Right lung (tissue), 2 donors: ENCODE measurements at regions not wholly inside any gene's neighbourhood (a gene's known extent, or its start where the extent isn't known, plus 50 kb on each side); places are given as distances from the start of the nearest gene placed in this dataset.
"Not testable (repeated sequence)": the region's sequence is repeated elsewhere in the genome, so short reads cannot be mapped to it uniquely, and the experiment has no call there.

Experiments
- DNase-seq, 2 donors: peaks; one replicate each; pipeline ENCODE4 v3.0.0-alpha.2; 2013

DNA sequence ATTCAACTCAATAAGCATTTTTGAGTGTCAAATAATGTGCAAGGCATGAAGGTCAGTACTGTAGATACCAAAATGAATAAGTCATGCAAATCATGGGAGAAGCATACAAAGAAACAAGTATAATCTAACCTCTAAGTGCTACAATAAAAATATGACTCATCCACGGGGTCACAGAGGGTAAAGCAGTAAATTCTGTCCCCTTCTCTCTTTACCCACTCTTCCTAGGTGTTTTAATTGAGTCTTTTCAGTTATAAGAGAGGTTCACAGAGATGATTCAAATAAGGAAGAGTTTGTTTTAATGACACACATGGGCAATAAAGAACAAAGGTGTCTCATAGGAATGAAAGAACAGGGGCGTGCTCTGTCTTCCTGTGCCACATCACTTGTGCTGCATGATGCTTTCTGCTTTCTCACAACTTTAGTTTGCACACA, 71.5 kb upstream of the DAAM1 start:
- DNase-seq, result no peak

DNA sequence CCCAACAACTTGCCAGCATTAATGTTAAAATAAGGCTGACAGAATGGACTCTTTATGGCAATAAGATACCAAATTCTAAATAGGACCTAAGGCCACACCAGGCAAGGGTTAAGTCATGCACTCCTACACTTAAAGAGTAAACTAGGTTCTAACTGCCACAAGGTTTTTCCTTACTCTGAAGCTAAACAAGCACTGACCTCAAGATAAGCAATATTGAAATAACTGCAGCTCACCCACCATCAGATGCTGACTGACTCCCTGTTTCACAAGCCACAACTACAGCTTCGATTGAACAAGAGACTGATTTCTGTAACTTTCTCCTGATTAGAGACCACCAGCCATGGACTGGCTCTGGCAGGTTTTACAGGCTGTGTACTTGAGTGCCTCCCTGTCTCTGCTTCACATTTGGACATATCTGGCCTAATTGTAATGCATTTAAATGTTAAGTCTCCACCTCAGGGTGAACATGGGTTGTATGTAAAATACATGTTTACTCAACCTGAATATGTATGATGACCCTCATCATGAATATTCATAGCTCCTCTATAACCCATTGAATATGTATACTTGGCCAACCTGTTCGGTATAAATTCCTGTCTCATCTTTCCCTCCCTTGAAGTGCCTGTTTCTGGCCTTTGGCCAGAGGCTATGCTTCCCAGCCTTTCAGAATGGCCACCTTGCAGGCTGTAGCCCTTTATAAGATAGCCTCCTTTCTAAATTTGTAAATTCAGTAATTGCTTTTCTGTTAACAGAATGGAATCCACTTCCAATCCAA, 70.5 kb upstream of the DAAM1 start:
- DNase-seq, result no peak

DNA sequence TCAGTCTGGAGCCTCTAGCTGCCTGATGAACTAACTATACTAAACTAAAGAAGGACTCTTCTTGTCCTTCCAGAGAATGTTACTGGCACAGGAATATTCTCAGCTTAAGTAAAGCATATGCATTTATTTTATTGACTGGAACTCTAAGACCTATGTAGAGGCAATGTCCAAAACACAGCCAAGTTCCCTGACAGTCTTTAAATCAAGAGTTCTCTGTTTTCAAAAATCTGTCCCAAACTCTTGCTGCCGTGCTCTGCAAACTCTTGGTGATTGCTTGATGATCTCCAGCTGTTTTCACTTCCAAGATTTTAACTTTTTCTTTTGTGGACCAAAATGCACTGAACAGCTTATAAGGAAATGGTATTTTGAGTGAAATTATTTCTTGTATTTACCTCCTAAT, 67.5 kb upstream of the DAAM1 start:
- peak; percentile 74 to 83 for DNase-seq

GRCh38 chr14:59123531-59123930, 64.9 kb upstream of the DAAM1 start:
- DNase-seq, result no peak

DNA sequence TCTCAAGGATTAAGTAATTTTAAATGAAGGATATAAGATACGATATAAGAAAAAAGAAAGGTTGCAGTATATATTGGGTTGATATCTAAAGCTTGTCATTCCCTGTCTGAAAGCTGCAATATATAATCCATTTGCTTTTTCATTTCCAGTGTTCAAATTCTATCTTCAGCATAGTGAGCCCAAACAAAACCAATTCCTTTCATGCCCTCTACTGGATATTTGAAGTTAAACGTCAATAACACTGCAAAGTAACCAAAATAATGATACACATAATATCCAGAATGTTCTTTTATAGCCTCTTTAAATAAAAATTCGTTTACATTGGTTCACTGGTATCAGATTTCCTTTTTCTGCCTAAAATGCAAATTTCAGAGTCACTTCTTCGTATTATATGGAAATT, 64.5 kb upstream of the DAAM1 start:
- DNase-seq, result no peak

GRCh38 chr14:59125156-59125555, 63.3 kb upstream of the DAAM1 start:
- no peak for DNase-seq

DNA sequence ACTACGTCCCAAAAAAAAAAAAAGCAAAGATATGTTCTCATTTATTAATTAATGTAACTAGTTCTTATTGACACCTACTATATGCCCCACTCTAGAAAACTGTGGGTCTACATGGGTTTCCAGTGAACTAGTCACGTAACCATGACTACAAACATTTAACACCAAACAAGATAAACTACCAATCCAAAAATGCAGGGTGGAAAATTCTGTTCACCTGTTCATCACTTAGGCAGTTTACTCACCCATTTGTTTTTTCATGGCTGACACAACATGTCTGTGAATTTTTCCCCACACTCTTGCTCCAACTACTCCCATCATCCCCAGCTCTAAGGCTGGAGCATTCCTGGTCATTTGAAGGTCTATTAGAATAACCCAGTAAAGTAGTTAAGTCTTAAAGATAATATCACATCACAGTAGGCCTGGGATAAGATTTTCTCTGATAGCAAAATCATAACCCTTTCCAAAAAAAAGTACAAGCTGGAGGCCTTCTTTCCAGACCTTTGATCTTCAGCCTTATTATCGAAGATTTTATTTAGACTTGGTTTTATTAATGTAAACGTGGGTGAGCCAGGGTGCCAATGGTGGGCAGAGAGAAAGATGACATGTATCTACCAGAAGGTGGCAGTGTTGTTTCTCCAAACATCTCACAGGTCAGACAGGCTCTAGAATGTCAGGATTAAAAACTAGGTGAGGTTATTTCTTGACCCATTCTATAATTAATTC, 61.6 kb upstream of the DAAM1 start:
- no peak for DNase-seq

- DNase-seq, result no peak
Measured at GRCh38 chr14:59127437-59127732, 61.1 kb upstream of the DAAM1 start.

DNA sequence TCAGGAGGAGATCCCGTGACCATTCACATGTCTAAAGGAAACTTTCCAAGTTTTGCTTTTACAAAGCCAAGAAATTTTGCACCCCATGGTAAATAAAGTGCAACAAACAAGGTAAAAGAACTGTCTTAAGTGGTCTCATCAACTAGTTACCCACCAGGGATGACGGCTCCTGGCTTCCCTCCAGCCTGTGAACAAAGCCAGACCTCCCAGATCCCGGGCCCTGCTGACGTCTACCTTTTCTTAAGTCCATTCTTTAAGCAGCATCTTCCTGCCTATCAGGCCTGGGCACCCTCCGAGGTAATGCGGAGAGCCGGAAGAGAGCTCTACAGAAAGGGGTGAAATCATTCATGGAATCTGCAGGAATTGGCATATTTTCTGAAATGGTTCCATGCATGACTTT, 58.0 kb upstream of the DAAM1 start:
- no peak for DNase-seq

DNA sequence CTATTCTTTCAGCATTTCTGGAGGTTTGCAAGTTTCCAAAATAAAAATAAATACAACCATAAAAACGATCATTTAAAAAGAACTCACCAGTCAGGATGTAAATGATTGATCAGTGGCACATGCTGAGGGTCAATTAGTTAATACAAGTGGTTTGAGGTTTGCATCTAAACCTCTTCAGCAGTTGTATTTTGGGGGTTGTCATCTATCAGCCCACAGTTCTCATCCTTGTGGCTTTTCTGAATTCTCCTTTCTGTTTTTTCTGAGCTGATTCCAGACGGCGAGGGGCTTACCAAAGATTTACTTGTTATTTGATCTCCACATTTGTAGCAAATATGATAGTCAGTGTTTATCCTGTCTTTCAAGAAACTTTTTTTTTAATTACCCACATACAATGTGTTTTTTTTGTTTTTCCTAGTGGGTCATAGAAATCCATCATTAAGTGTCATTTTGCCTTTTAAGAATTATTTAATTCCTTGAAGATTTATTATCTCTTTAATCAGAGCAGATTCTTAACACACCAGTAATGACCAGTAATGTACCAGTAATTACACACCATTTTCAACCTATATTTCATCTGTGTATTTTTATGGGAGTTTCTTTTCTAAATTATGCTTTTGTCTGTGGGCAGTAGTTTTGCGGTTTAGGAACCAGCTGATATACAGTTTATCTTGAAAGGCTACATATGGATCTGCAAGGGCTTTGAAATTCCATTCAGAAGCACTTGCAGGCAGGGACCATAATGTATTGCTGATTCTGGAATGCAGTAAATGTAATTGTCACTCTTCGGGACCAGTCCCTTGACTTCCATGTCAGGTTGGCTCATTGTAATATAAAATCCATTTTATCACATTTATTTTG, 56.3 kb upstream of the DAAM1 start:
- no peak for DNase-seq

GRCh38 chr14:59132796-59133494, 55.5 kb upstream of the DAAM1 start:
- no peak for DNase-seq

DNA sequence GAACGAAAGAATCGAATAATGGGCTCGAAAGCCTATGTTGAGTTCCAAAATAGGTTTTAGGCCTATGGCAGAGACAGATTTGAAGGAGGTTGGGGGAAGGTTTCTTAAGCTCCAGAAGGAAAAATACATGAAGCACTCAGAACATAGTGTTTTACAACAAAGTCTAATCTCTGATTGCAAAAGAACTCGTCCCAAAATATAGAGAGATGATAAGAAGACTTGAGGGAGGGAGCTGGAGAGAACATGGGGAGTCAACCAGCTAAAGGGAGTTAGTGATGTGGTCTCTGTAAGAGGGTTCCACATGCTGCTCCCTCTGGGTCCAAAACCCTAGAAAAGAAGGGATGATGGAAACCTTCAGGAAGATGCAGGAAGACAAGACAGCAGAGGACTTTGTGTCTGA, 54.8 kb upstream of the DAAM1 start:
- no peak for DNase-seq

DNA sequence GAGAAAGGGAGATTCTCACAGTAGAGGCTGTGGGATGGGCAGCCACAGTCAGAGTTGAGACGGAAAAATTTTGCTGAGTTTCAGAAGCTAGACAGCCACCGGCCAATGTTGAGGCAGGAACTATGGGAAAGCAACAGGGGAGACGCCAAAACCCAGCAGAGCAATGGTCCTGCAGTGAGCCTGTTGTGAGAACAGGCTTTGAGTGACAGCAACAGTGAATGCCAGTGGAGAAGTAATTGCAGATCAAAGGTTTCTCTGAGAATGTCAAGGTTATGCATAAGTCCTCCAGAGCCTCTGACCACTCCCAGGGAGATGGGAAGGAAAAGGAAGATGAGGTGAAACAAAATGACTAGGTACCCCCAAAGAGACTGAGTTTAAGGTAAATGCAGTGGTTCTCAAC, 54.2 kb upstream of the DAAM1 start:
- DNase-seq, result no peak

DNA sequence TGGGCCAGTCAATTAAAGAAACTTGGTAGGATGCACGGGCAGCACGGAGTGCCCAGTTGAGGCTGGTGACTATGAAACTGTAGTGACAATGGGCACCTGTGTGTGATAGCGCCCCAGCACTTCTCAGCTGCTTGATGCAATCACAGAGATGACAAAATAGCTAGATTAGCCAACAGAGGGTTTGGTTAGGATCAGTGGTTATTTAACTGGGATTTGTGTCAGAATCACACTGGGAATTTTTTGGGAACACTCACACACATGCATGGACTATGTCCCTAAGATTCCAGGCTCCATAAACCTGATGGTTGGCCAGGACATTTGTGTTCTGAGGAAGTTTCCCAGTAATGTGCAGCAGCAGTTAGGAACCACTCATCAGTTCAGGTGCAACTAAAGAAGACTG, 51.2 kb upstream of the DAAM1 start:
- DNase-seq, result no peak

- DNase-seq, result not testable (repeated sequence)
Measured at GRCh38 chr14:59138576-59138975, 49.9 kb upstream of the DAAM1 start.
